MM.1S (cell line): ENCODE measurements at regions not wholly inside any gene's neighbourhood (a gene's known extent, or its start where the extent isn't known, plus 50 kb on each side); places are given as distances from the start of the nearest gene placed in this dataset.
"Not testable (repeated sequence)": the region's sequence is repeated elsewhere in the genome, so short reads cannot be mapped to it uniquely, and the experiment has no call there.

ENCODE experiments used
- EZH2 ChIP-seq: fragments of 300-600 bp; sonication (generic); optimal IDR thresholded peaks from 2 replicates; pipeline ENCODE3; 2017; ENCODE audit warnings: low read depth, mild to moderate bottlenecking, antibody characterized with exemption, low read length, mixed read lengths
- TF ChIP-seq, protein P1 (sequence below): fragments of 300-600 bp; sonication (generic); IDR thresholded peaks from 2 replicates; pipeline ENCODE4 v1.5.1; 2016; ENCODE audit warnings: antibody characterized with exemption, low read length, mixed read lengths

GRCh38 chr16:29232160-29232705 lies 174.3 kb downstream of the NPIPB11 start:
- TF ChIP-seq, protein P1, sequence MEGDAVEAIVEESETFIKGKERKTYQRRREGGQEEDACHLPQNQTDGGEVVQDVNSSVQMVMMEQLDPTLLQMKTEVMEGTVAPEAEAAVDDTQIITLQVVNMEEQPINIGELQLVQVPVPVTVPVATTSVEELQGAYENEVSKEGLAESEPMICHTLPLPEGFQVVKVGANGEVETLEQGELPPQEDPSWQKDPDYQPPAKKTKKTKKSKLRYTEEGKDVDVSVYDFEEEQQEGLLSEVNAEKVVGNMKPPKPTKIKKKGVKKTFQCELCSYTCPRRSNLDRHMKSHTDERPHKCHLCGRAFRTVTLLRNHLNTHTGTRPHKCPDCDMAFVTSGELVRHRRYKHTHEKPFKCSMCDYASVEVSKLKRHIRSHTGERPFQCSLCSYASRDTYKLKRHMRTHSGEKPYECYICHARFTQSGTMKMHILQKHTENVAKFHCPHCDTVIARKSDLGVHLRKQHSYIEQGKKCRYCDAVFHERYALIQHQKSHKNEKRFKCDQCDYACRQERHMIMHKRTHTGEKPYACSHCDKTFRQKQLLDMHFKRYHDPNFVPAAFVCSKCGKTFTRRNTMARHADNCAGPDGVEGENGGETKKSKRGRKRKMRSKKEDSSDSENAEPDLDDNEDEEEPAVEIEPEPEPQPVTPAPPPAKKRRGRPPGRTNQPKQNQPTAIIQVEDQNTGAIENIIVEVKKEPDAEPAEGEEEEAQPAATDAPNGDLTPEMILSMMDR, result not testable (repeated sequence)
- not testable (repeated sequence) for TF ChIP-seq EZH2
